GM18520 (cell line): ENCODE measurements at regions not wholly inside any gene's neighbourhood (a gene's known extent, or its start where the extent isn't known, plus 50 kb on each side); places are given as distances from the start of the nearest gene placed in this dataset.

Source experiments
- ATAC-seq: cut with Tn5 transposase; IDR thresholded peaks from one replicate; pipeline ENCODE4 v1.9.1; 2021; ENCODE audit not compliant: unreplicated experiment

- ATAC-seq: no peak
Measured at GRCh38 chr15:81492969-81493645, 119.1 kb upstream of the TMC3 start.

DNA sequence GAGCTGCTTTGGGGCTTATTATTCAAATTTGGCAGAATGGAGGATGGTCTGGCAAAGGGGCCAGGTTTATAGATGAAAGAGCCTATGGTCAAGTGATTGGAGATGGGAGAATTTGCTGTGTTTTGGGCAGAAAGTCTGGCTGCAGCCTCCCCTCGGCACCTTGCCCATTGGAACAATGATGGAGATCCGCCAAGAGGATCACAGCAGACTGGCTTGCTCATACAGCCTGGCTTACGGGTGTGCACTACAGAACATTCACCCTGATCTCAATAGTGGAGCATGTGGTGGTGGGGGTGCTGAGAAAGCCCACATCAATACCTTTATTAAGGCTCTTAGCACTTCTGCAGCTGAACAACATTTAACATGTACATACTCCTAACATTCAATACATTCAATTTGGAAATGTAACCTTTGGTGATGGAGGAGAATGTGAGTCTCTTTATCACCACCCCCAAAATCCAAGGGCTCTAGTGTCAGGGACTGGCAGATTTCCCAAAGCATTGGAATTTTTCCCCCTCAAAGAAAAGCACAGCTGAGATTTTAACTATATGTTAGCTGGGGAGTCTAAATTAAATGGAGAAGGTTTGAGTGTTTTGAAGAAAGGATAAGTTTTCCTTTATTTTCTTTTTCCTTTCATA, 118.4 kb upstream of the TMC3 start:
- ATAC-seq: no peak

DNA sequence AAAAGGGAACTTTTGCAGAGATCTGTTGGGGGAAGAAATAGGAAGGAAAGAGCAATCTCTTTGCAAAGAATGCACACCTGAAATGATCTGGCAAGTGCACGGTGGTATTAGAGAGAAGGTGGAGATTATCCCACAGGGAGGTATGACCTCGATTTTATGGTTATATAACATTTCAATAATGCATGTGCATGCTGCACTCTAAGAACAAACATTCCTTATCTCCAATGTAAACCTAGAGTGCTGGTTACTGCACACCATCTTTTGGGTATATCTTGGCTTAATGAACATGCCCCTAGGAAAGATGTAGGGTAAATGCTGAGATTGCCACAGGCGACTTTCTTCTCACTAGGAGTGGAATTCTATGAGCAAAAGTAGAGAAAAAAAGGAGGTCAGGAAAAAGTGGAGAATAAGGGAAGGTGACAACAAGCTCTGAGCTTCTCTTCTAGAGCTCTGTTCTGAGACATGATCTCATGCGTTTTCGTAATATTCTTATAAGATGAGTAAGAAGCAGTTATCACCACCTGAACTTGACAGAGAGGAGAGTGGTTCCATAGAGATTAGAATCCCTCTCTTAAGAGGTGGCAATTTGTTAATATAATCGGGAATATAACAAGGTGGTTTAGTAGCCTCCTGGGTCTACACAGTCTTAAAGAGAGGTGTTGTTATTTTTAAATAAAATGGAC, 117.5 kb upstream of the TMC3 start:
- ATAC-seq: no peak

DNA sequence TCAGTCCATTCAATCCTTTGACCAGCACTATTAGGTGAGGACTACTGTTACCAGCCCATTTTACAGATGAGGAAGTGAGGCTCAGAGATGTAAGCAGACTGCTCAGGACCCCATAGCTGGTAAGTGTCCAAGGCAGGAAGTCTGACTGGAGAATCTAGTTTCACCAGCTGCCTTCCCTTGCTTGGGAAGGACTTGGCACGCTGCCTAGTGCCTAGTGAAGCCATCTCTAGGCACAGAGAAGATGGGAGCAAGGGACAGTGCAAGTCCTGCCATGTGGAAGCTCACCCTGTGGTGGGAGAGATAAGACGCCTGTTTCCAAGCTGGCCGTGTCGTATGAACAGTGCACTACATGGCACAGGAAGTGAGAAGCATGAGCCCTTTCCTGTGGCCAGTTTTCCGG, 111.8 kb upstream of the TMC3 start:
- no peak for ATAC-seq

- ATAC-seq: no peak
Measured at GRCh38 chr15:81484086-81484955, 110.3 kb upstream of the TMC3 start.

DNA sequence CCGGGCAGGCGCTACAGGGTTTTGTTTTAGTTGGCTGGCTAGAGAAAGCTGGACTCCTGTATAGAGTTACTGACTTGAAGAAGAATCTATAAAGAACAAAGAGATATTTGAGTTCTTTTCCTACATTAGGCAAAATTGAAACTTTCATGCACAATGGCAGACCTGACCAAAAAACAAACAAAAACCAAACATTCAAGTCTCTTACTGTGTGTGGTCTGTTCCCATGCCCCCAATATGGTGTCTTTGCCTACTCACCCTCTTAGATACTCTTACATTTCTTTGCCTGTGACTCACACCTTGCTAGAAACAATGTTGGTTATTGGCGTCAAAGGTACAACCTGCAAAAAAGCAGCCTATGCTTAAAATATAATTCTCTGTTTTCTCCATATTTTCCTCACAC, 109.5 kb upstream of the TMC3 start:
- no peak for ATAC-seq

DNA sequence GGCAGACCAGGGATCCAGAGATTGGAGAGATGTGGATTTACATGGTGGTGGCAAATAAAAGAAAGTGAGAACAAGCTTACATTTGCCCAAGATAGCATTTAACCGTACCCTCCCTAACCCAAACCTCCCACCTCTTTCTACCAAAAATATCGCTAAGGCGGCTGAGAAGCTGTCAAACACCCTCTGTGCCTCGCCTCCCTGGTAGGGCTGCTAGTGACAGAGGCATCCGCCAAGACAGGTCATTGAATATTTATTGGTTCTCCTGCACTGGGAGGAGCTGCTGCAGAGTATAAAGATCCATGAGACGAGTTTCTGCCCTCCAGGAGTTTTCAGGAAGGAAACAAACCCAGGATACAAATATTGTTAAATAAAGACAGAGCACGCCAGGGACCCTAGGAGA, 107.3 kb upstream of the TMC3 start:
- ATAC-seq: no peak

DNA sequence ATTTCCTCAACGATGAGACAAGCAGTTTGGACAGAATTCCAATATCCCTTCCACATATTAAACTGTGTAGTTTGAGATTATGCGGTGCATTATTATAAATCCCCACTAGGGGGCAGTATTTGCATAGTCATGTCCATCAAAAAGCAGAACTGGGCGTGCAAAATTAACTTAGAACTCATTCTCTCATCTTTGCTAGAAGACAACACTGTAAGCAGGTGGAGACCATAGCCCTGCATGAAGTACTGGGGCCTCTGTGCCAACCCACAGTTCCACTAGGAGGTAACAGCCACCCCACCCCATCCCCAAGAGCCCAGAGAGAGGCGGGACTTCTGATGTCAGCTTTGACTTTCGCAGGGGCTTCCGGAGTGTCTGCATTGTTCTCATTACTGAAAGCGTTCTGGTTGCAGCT, 106.6 kb upstream of the TMC3 start:
- ATAC-seq: no peak

DNA sequence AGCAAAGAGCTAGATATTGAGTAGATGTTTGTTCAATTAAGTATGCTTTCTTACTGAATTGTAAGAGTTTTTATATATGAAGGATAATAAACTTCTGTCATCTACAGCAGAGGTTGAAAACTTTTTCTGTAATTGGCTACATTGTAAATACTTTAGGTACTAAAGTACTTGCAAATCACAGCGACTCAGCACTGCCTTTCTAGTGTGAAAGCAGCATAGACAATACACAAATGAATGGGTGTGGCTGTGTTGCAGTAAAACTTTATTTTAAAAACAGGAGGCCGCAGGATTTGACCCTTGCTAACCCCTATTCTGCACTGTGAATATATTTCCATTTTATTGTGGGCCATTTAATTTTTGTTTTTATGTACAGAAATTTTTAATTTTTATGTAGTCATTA, 104.3 kb upstream of the TMC3 start:
- ATAC-seq: no peak

DNA sequence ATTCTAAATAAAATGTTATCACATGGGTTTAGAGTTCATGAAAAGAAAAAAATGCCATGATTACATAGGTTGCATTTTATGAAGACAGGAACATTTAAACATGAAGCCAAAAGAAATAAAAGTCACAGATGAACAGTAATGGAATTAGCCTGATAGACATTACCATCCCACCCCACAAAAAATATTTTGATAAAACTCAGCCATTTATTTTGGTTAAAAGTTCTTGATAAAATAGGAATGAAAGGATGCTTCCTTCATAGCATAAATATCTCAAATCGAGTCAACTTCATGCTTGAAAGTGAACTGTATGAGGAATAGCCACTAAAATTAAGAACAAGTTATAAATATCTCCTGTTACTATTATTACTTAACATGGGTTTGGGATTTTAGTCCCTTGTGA, 101.9 kb upstream of the TMC3 start:
- ATAC-seq: no peak

DNA sequence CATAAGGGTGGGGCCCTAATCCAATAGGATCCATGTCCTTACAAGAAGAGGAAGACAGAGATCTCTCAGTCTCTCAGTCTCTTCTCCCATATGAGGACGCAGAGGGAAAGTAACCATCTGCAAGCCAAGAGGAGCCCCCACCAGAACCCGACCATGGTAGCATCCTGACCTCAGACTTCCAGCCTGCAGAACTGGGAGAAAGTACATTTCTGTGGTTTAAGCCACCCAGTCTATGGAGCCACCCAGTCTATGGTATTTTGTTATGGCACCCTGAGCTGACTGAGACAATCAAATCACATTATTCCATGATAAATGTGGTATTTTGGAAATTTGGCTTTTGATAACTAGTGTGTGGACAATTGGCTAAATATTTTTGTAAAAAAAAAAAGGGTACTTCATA, 101.5 kb upstream of the TMC3 start:
- no peak for ATAC-seq

- ATAC-seq: no peak
Measured at GRCh38 chr15:81473946-81474345, 99.9 kb upstream of the TMC3 start.

- ATAC-seq: no peak
Measured at GRCh38 chr15:81473177-81473576, 99.2 kb upstream of the TMC3 start.

DNA sequence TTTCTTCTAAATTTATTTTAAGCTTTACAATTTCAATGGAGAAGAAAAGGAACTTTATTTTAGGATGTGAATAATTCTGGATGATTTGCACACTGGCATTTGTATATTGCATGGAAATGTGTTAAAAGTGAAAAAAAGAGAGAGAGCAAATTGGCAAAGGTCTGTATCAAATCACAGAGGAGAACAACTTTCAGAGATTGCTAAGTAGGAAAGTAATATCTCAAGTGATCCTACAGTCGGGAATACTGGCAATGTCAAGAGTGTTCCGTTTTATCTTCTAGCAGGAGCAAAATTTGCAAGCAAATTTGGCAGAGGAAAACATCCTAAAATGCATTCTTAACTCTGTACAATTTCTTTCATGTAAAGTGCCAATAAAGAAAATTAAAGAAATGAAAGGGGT, 97.1 kb upstream of the TMC3 start:
- ATAC-seq: no peak

DNA sequence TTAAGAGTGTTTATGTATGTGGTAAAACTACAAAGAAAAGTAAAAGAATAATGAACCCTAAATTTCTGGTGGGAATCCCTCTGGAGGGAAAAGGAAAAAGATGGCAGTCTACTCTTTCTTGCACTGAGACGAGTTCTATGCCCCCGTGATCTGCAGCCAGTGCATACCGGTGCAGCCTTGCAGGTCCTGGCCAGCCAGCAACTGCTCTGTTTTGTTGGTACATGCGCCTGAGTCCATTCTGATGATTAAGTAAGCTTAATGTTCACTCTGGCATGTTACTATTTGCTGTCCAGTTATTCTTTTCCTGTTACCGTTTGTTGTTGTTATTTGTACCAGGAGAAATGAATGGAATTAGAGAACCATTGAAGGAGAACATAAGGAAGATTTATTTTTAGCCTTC, 95.1 kb upstream of the TMC3 start:
- ATAC-seq: no peak

DNA sequence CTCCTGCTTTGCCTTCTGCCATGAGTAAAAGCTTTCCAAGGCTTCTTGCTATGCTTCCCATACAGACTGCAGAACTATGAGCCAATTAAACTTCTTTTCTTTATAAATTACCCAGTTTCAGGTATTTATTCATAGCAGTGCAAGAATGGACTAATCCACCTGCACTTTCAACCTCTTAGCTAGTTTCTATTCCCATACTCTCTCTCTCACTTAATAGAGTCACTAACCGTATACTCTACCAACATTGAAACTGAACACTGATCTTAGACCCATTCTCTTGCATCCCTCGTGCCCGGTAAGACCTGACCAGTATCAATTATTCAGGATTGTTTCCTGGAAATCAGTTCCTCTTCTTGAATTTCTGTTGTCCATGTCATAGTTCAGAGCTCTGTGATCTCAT, 92.7 kb upstream of the TMC3 start:
- ATAC-seq: no peak

- ATAC-seq: no peak
Measured at GRCh38 chr15:81454024-81454423, 80.0 kb upstream of the TMC3 start.

DNA sequence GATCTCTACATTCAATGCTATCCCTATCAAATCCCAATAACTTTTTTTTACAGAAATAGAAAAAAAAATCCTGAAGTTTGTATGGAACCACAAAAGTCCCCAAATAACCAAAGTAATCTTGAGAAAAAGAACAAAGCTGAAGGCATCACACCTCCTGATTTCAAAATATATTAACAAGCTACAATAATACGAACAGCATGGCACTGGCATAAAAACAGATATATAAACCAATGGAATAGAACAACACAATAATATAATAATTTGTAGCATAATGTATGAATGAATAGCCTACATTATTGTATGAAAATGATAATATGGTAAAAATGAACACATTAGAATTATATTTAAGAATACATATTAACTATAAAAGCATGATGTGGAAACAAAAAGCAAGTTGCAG, 76.7 kb upstream of the TMC3 start:
- ATAC-seq: no peak

DNA sequence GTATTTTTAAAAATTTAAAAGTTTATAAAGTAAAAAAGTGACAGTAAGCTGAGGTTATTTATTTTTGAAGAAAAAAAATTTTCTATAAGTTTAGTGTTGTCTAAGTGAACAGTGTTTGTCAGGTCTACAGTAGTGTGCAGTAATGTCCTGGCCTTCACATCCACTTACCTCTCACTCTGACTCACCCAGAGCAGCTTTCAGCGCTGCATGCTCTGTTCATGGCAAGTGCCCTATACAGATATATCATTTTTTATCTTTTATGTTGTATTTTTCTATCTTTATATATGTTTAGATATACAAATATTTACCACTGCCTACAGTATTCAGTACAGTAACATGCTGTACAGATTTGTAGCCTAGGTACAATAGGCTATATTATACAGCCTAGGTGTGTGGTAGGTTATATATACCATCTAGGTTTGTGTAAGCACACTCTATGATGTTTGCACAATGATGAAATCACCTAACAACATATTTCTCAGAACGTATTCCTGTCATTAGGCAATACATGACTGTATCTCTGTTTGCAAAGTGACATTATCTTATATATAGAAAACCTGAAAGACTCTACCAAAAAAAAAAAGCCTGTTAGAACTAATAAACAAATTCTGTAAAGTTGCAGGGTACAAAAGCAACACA, 75.9 kb upstream of the TMC3 start:
- no peak for ATAC-seq

- ATAC-seq: no peak
Measured at GRCh38 chr15:81443040-81443820, 69.2 kb upstream of the TMC3 start.
